Erythroblast (primary cell): ENCODE measurements at regions not wholly inside any gene's neighbourhood (a gene's known extent, or its start where the extent isn't known, plus 50 kb on each side); places are given as distances from the start of the nearest gene placed in this dataset.

Experiments
- DNase-seq, 2 experiments: peaks; one replicate each; lab custom pipeline; 2025; lab: John Stamatoyannopoulos, UW
- GATA1 ChIP-seq: IDR thresholded peaks from 2 replicates; pipeline ENCODE4 v1.6.1; 2011; ENCODE audit warnings: low read depth, mild to moderate bottlenecking, control low read depth, low read length, moderate library complexity
- POLR2A ChIP-seq: IDR thresholded peaks from 2 replicates; pipeline ENCODE4 v1.6.1; 2011; ENCODE audit warnings: mild to moderate bottlenecking, low read length

DNA sequence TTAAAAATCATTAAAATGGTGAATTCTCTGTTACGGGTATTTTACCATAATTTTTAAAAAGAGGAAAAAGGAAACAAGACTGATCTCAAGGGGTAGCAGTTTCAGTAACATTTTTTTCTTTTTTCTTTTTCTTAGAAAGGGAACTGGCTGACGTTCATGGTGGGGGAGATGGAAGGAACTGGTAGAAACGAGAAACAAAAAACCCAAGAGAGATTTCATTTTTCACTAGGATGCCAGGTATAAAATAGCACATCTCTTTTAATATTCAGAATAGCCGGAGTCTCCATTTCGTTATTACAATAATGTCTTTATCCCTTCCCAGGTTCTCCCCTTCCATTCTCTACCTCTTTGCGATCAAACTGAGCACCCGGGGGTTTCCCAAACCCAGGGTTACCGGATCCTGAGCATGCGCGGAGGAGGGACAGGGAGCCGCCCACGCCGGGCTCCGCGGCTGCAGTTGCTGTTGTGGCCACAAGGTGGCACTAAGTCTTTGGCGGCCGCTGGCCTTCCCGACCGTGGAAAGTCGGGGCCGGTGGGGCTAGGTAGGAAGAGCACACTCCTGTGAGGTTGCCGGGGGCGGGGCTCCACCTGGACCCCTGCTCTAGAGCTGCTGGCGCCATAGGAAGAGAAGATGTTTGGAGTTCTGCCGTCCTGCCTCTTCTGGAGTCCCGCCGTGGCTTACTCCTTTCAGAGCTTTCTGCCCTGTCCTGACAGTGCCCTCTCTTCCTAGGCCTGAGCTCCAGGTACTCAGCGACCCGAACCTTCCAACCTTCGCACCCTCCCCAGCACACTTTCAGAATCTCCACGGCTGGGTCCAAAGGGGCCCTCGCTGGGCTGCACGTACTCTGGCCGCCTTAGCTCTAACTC lies 146.8 kb downstream of the SH3BGRL2 start:
- no peak for TF ChIP-seq POLR2A
- no peak for TF ChIP-seq GATA1

GRCh38 chr6:79776076-79776475 lies 144.9 kb downstream of the SH3BGRL2 start:
- no peak for TF ChIP-seq GATA1
- TF ChIP-seq POLR2A, result no peak
- DNase-seq, result no peak

More for the DNA sequence above, 146.8 kb downstream of the SH3BGRL2 start:
- DNase-seq, result peak; percentile 62 to 79

DNA sequence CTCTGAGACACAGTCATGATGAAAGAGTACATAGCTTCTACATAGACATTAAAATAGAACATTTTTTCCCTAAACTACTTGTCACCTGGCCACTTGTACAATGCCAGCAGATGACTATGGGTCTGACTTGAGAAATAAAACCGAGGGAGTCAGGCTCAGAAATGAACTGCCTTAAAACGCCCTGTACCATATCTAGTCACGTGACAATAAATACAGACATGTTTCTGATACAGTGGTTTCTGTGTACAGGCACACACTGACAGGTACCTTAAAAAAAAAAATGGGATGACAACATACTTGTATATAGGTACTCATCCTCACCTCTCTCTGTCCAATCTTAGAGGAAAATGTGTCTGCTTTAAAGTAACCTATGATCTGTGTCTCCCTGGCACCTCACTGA lies 144.1 kb downstream of the SH3BGRL2 start:
- TF ChIP-seq GATA1 (no peak), POLR2A (no peak)
- DNase-seq, result no peak

GRCh38 chr6:79764747-79765146 lies 133.6 kb downstream of the SH3BGRL2 start:
- no peak for TF ChIP-seq GATA1
- TF ChIP-seq POLR2A, result no peak

DNA sequence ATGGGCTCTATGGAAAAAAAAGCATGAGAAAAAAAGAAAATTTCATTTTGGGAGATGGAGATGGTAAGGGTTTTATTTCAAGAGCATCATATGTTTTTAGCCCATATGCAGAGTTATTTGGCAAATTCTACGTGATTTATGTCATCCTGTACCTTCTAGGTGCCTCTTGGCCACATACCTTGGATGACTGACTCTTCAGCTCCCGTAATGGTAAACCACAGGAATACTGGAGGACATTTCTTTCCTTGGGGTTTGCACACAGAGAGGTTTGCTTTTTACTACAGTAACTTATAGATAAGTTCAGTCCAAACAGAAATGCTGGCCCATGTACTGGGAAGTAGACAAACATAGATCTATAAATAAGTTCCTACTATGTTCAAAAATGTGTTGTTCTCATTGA lies 132.2 kb downstream of the SH3BGRL2 start:
- DNase-seq, result no peak
- no peak for TF ChIP-seq GATA1
- TF ChIP-seq POLR2A, result no peak

More at GRCh38 chr6:79764747-79765146, 133.6 kb downstream of the SH3BGRL2 start:
- peak; percentile 19 to 42 for DNase-seq

DNA sequence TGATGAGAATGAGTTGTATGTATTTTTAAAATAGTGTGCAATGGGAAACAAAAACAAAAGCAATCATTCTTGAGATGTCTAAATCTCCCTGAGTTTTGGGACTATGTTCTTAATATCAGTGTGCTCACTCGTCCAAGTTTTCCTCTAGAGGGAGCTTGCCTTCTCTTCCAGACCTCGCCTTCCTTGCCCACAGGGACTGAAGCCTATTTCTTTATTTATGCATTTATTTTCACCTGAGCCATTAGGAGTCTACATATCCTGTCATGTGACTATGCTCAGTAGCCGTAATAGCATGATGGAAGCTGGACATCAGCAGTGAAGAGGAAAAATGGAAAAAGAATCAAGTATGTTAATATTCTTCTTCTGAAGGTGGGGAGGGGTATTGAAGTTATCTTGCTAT lies 131.2 kb downstream of the SH3BGRL2 start:
- DNase-seq, result no peak
- TF ChIP-seq GATA1 (no peak), POLR2A (no peak)

DNA sequence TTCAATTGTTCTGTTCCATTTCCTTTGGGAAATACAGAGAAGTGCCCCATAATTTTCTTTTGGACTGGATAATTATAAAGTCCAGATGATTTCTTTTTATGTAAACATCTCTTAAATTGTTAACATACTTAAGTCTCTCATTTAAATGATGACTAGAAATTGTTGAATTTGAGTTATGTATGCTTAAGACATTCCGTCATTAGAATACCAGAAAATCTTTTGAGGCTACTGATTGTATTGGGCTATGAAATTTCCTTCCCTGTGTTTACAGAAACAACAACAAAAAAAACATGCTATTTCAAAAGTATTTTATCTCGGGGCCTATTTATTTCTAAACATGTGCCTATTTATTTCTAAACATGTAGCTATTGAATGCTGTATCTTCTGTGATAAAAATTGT lies 125.4 kb downstream of the SH3BGRL2 start:
- no peak for DNase-seq
- TF ChIP-seq GATA1 (no peak), POLR2A (no peak)

DNA sequence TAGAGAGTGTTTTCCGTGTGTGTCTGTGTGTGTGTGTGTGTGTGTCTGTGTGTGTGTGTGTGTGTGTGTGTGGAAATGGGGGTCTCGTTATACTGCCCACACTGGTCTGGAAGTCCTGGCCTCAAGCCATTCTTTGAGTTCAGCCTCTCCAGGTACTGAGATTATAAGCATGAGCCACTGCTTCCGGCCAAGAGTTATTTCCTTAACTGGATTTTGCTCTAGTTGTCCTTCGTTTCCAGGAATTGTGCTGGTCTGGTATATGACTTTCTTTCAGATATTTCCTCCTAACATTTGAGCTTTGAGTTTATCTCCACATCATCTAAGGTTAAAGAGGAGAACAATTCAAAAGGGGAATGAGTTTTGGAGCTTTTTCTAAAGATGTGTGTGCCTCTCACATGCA lies 124.8 kb downstream of the SH3BGRL2 start:
- no peak for DNase-seq
- TF ChIP-seq GATA1, result no peak
- TF ChIP-seq POLR2A, result no peak
